ENCODE measurements at regions not wholly inside any gene's neighbourhood (a gene's known extent, or its start where the extent isn't known, plus 50 kb on each side); places are given as distances from the start of the nearest gene placed in this dataset.

- TF ChIP-seq CEBPB (IDR thresholded peaks at IDR 0.05) (no peak), EP300 (IDR thresholded peaks at IDR 0.05; ENCODE audit: borderline replicate concordance) (no peak), YY1 (IDR thresholded peaks at IDR 0.05; ENCODE audit: low read depth) (no peak)
- TF ChIP-seq, protein P1, sequence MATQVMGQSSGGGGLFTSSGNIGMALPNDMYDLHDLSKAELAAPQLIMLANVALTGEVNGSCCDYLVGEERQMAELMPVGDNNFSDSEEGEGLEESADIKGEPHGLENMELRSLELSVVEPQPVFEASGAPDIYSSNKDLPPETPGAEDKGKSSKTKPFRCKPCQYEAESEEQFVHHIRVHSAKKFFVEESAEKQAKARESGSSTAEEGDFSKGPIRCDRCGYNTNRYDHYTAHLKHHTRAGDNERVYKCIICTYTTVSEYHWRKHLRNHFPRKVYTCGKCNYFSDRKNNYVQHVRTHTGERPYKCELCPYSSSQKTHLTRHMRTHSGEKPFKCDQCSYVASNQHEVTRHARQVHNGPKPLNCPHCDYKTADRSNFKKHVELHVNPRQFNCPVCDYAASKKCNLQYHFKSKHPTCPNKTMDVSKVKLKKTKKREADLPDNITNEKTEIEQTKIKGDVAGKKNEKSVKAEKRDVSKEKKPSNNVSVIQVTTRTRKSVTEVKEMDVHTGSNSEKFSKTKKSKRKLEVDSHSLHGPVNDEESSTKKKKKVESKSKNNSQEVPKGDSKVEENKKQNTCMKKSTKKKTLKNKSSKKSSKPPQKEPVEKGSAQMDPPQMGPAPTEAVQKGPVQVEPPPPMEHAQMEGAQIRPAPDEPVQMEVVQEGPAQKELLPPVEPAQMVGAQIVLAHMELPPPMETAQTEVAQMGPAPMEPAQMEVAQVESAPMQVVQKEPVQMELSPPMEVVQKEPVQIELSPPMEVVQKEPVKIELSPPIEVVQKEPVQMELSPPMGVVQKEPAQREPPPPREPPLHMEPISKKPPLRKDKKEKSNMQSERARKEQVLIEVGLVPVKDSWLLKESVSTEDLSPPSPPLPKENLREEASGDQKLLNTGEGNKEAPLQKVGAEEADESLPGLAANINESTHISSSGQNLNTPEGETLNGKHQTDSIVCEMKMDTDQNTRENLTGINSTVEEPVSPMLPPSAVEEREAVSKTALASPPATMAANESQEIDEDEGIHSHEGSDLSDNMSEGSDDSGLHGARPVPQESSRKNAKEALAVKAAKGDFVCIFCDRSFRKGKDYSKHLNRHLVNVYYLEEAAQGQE (IDR thresholded peaks at IDR 0.05; ENCODE audit: low read depth) = no peak
- TF ChIP-seq, protein P2, sequence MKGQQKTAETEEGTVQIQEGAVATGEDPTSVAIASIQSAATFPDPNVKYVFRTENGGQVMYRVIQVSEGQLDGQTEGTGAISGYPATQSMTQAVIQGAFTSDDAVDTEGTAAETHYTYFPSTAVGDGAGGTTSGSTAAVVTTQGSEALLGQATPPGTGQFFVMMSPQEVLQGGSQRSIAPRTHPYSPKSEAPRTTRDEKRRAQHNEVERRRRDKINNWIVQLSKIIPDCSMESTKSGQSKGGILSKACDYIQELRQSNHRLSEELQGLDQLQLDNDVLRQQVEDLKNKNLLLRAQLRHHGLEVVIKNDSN (IDR thresholded peaks at IDR 0.05) = no peak
Measured at GRCh38 chr3:194262925-194263305, 88.2 kb downstream of the CPN2 start.
